GM12865 (cell line): ENCODE measurements at regions not wholly inside any gene's neighbourhood (a gene's known extent, or its start where the extent isn't known, plus 50 kb on each side); places are given as distances from the start of the nearest gene placed in this dataset.

Experiments
- DNase-seq: peaks from one replicate; pipeline ENCODE4 v3.0.0; 2010; ENCODE audit warnings: low read depth
- H3K4me3 ChIP-seq: 2 replicates; pipeline ENCODE4 v1.5.1; 2011; ENCODE audit warnings: mild to moderate bottlenecking, low read depth, low read length, control low read depth
- CTCF ChIP-seq: IDR thresholded peaks from 2 replicates; pipeline ENCODE4 v1.5.1; 2011; ENCODE audit warnings: low read length, control low read depth, low read depth, inconsistent platforms; ENCODE audit not compliant: insufficient read depth; ENCODE audit errors: missing control alignments

- TF ChIP-seq CTCF, result no peak
- H3K4me3 ChIP-seq, result no peak overlapping the region
- no peak for DNase-seq
Observed at GRCh38 chr22:48654492-48654891, 1173.2 kb downstream of the BRD1 start.

GRCh38 chr22:48653929-48654328, 1173.7 kb downstream of the BRD1 start:
- TF ChIP-seq CTCF, result no peak
- no peak for DNase-seq
- no peak overlapping the region for H3K4me3 ChIP-seq

DNA sequence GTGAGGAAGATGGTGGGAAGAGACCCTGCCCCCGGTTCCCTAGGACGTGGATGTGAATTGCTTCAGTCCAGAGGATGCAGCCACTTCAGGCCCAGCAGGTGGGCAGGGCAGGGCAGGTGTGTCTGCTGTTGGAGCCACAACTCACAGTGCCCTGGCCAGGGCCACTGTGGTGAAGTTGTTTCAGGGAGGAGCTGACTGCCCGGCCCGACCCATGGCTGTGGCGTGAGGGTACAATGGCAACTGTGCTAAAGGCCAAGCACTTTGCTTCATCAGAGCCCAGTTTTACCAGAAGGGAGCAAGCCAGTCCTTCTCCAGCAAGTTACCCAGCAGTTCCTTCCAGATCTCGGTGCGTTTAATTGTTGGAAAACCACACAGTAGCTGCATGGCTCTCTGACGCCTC, 1174.4 kb downstream of the BRD1 start:
- DNase-seq, result no peak
- TF ChIP-seq CTCF, result no peak
- H3K4me3 ChIP-seq, result no peak overlapping the region

DNA sequence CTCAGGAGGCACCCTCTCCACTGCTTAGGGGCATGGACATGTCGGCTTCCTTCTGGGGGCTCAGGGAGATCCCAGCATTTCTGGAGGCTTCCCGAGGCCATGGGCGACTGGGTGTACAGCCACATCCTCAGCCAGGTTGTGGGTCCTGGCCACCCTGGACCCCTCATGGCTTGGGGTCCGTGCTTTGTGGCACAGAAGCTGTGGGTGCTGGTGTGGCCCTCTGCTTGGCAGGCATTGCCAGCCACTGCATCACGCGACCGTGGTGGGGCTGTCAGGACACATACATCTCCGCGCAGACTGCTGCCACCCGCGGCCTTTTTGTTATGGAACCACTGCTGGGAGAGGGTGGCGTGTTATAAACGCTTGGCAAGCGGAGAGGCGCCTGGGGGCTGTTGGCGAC, 1174.9 kb downstream of the BRD1 start:
- no peak overlapping the region for H3K4me3 ChIP-seq
- TF ChIP-seq CTCF, result no peak
- no peak for DNase-seq

- TF ChIP-seq CTCF, result no peak
- no peak for DNase-seq
- no peak overlapping the region for H3K4me3 ChIP-seq
Observed at GRCh38 chr22:48651981-48652538, 1175.6 kb downstream of the BRD1 start.

DNA sequence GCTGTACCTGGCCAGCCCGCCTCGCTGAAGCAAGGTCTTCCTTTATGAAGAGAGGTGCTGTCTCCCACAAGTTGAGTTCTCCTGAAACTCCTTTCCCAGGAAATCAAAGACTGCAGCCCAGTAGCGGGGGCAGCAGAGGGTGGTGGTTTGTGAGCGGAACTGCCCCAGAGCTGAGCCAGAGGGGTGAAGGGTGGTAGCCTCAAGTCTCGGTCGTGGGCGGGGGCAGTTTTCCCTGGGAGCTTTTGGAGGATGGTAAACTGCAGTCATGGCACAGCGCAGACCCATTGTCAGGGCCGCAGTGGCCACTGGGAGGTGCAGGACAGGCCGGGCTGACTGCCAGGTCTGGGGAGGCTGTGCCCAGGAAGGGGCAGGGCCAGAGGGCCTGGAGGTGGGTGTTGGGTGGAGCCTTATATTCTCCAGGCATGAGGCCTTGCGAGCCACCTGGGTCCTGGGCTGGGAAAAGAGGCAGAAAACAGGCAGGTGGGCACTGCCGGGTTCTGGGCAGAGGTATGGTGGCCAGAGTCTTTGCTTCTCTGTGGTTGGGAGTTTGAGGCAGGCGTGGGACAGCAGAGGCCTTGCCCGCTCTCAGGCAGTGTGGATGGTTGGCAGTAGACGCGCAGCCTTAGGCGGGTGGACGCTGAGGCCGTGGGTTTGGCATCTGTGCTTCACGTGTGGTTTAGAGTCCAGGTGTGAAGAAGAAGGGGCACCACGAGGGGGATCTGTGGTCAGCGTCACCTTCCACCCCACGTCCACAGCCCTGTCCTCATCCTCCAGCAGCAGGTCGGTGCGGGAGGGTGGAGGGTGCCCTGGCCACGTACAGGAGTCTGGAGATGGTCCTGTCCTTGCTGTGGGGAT, 1176.4 kb downstream of the BRD1 start:
- TF ChIP-seq CTCF, result no peak
- H3K4me3 ChIP-seq, result no peak overlapping the region
- DNase-seq, result no peak
